H9 (cell line): ENCODE measurements at regions not wholly inside any gene's neighbourhood (a gene's known extent, or its start where the extent isn't known, plus 50 kb on each side); places are given as distances from the start of the nearest gene placed in this dataset.

Source experiments
- DNase-seq: peaks from one replicate; pipeline ENCODE4 v3.0.0-alpha.2; 2017
- H2AFZ ChIP-seq: one replicate; pipeline ENCODE4 v1.6.1; 2013; ENCODE audit warnings: mild to moderate bottlenecking, low read length, control low read depth, moderate library complexity
- H2AK5ac ChIP-seq: 2 replicates; pipeline ENCODE4 v1.6.1; 2013; ENCODE audit warnings: low read length, control low read depth, mixed read lengths; ENCODE audit not compliant: insufficient read length
- H2BK120ac ChIP-seq: one replicate; pipeline ENCODE4 v1.6.1; 2013; ENCODE audit warnings: low read depth, mild to moderate bottlenecking, low read length, control low read depth, inconsistent platforms; ENCODE audit not compliant: poor library complexity, severe bottlenecking
- H2BK12ac ChIP-seq: 2 replicates; pipeline ENCODE4 v1.6.1; 2013; ENCODE audit warnings: low read length, control low read depth, mixed read lengths, low read depth; ENCODE audit not compliant: insufficient read length
- H2BK15ac ChIP-seq: 2 replicates; pipeline ENCODE4 v1.6.1; 2013; ENCODE audit warnings: low read depth, low read length, control low read depth
- H2BK20ac ChIP-seq: one replicate; pipeline ENCODE4 v1.6.1; 2013; ENCODE audit warnings: low read depth, mild to moderate bottlenecking, low read length, control low read depth, inconsistent platforms; ENCODE audit not compliant: poor library complexity, severe bottlenecking
- H2BK5ac ChIP-seq: 2 replicates; pipeline ENCODE4 v1.6.1; 2013; ENCODE audit warnings: low read length, control low read depth, mixed read lengths; ENCODE audit not compliant: insufficient read length
- H3K14ac ChIP-seq: 2 replicates; pipeline ENCODE4 v1.6.1; 2013; ENCODE audit warnings: low read length, control low read depth; ENCODE audit not compliant: insufficient read depth
- H3K18ac ChIP-seq: 2 replicates; pipeline ENCODE4 v1.6.1; 2013; ENCODE audit warnings: low read depth, mild to moderate bottlenecking, mixed read lengths, low read length, control low read depth; ENCODE audit not compliant: insufficient read length
- H3K23ac ChIP-seq: 2 replicates; pipeline ENCODE4 v1.6.1; 2013; ENCODE audit warnings: low read length, control low read depth, mixed read lengths, low read depth; ENCODE audit not compliant: insufficient read length
- H3K23me2 ChIP-seq: 2 replicates; pipeline ENCODE4 v1.6.1; 2013; ENCODE audit warnings: low read depth, mild to moderate bottlenecking, mixed read lengths, low read length, control low read depth; ENCODE audit not compliant: insufficient read length, poor library complexity, severe bottlenecking
- H3K27ac ChIP-seq: 2 replicates; pipeline ENCODE4 v1.5.1; 2013; ENCODE audit warnings: low read length, control low read depth, mixed read lengths, low read depth; ENCODE audit not compliant: insufficient read length
- H3K27me3 ChIP-seq: 2 replicates; pipeline ENCODE4 v1.6.1; 2013; ENCODE audit warnings: low read length, control low read depth, inconsistent platforms; ENCODE audit not compliant: insufficient read depth
- H3K4ac ChIP-seq: 2 replicates; pipeline ENCODE4 v1.6.1; 2013; ENCODE audit warnings: low read depth, mild to moderate bottlenecking, control low read depth, inconsistent platforms, low read length, moderate library complexity
- H3K4me1 ChIP-seq: 2 replicates; pipeline ENCODE4 v1.6.1; 2013; ENCODE audit warnings: low read length, control low read depth, inconsistent platforms; ENCODE audit not compliant: insufficient read depth
- H3K4me2 ChIP-seq: 2 replicates; pipeline ENCODE4 v1.6.1; 2013; ENCODE audit warnings: low read length, control low read depth, mixed read lengths; ENCODE audit not compliant: insufficient read length, insufficient read depth
- H3K56ac ChIP-seq: 2 replicates; pipeline ENCODE4 v1.6.1; 2013; ENCODE audit warnings: low read depth, mild to moderate bottlenecking, mixed read lengths, low read length, control low read depth; ENCODE audit not compliant: insufficient read length
- H3K79me1 ChIP-seq: 2 replicates; pipeline ENCODE4 v1.6.1; 2013; ENCODE audit warnings: low read depth, mild to moderate bottlenecking, moderate library complexity, low read length, control low read depth, inconsistent platforms; ENCODE audit not compliant: insufficient read depth, poor library complexity, severe bottlenecking
- H3K79me2 ChIP-seq: 2 replicates; pipeline ENCODE4 v1.6.1; 2013; ENCODE audit warnings: low read length, control low read depth, inconsistent platforms; ENCODE audit not compliant: insufficient read depth
- H3K9ac ChIP-seq: 2 replicates; pipeline ENCODE4 v1.6.1; 2013; ENCODE audit warnings: low read length, control low read depth, mixed read lengths; ENCODE audit not compliant: insufficient read length; ENCODE audit errors: extremely low read depth
- H3K9me3 ChIP-seq: one replicate; pipeline ENCODE4 v1.6.1; 2013; ENCODE audit warnings: low read depth, low read length, inconsistent platforms; ENCODE audit not compliant: control insufficient read depth
- H3T11ph ChIP-seq: one replicate; pipeline ENCODE4 v1.6.1; 2013; ENCODE audit warnings: mild to moderate bottlenecking, low read length, control low read depth, inconsistent platforms
- H4K20me1 ChIP-seq: one replicate; pipeline ENCODE4 v1.6.1; 2013; ENCODE audit not compliant: control insufficient read depth, insufficient read length, insufficient read depth
- H4K5ac ChIP-seq: 2 replicates; pipeline ENCODE4 v1.6.1; 2013; ENCODE audit warnings: low read depth, mild to moderate bottlenecking, mixed read lengths, low read length, control low read depth; ENCODE audit not compliant: insufficient read length
- H4K8ac ChIP-seq: replicated peaks from 2 replicates; pipeline ENCODE4 v1.6.1; 2013; ENCODE audit warnings: low read length, control low read depth, mixed read lengths, low read depth; ENCODE audit not compliant: insufficient read length
- H4K91ac ChIP-seq: 2 replicates; pipeline ENCODE4 v1.6.1; 2013; ENCODE audit warnings: low read depth, mild to moderate bottlenecking, moderate library complexity, mixed read lengths, low read length, control low read depth; ENCODE audit not compliant: insufficient read length
- H3K27ac Mint-ChIP-seq, 3 experiments: 2 replicates in 2 of 3; 3 replicates in 1 of 3; pipeline ENCODE4 v1.8.0; 2020 to 2021; ENCODE audit warnings: mixed read lengths in 3 of 3, mild to moderate bottlenecking in 1 of 3, moderate library complexity in 1 of 3
- H3K27me3 Mint-ChIP-seq: 2 replicates; pipeline ENCODE4 v1.8.0; 2021; ENCODE audit warnings: low read depth, mild to moderate bottlenecking, moderate library complexity, mixed read lengths
- H3K36me3 Mint-ChIP-seq, 3 experiments: 2 replicates in 2 of 3; 3 replicates in 1 of 3; pipeline ENCODE4 v1.8.0; 2020 to 2021; ENCODE audit warnings: low read depth in 3 of 3, mixed read lengths in 3 of 3; ENCODE audit not compliant: insufficient read depth in 1 of 3
- H3K4me1 Mint-ChIP-seq, 2 experiments: 2 replicates each; pipeline ENCODE4 v1.8.0; 2020; ENCODE audit warnings: mixed read lengths in 2 of 2
- H3K4me3 Mint-ChIP-seq, 2 experiments: 2 replicates in 1 of 2; 3 replicates in 1 of 2; pipeline ENCODE4 v1.8.0; 2020 to 2021; ENCODE audit warnings: mild to moderate bottlenecking in 2 of 2, mixed read lengths in 2 of 2, moderate library complexity in 1 of 2
- H3K9me3 Mint-ChIP-seq, 2 experiments: 2 replicates in 1 of 2; 3 replicates in 1 of 2; pipeline ENCODE4 v1.8.0; 2020; ENCODE audit warnings: mild to moderate bottlenecking in 2 of 2, mixed read lengths in 2 of 2, moderate library complexity in 1 of 2
- CTCF ChIP-seq: fragments of 200-600 bp; sonication (generic); conservative IDR thresholded peaks from 3 replicates; pipeline ENCODE4 v1.8.0; 2021; ENCODE audit warnings: antibody characterized with exemption, mild to moderate bottlenecking
- WGBS: extraction: QIAGEN DNeasy Blood & Tissue Kit; methylation state at CpG from one replicate; pipeline ENCODE4 v1.1.7; 2013; ENCODE audit warnings: missing lambda C conversion rate, low lambda C conversion rate, mixed read lengths; ENCODE audit not compliant: insufficient read length; ENCODE audit errors: extremely low coverage; 5-methylcytosine and 5-hydroxymethylcytosine counted together

- Histone ChIP-seq H3K27me3 (no peaks in the 10 kb centered on the region), H3K79me1 (no peaks in the 10 kb centered on the region), H4K91ac (no peak overlapping the region), H4K5ac (no peak overlapping the region), H3K4me1 (peaks cover 10% of the 10 kb centered on the region), H2BK5ac (no peak overlapping the region), H3K27ac (peak overlapping the region; percentile 64), H3K4me2 (no peak overlapping the region), H3K56ac (no peak overlapping the region), H3K79me2 (no peaks in the 10 kb centered on the region), H3K14ac (no peak overlapping the region), H3K23ac (no peak overlapping the region), H2AFZ (no peak overlapping the region), H4K8ac (no peak overlapping the region), H2BK15ac (no peak overlapping the region), H3K9ac (no peak overlapping the region), H2BK20ac (no peak overlapping the region), H3K18ac (no peak overlapping the region), H2BK12ac (no peak overlapping the region), H4K20me1 (no peaks in the 10 kb centered on the region), H3K9me3 (no peaks in the 10 kb centered on the region), H3K4ac (no peak overlapping the region), H2BK120ac (no peak overlapping the region), H3K23me2 (no peaks in the 10 kb centered on the region), H3T11ph (no peak overlapping the region), H2AK5ac (no peak overlapping the region)
- no peak overlapping the region for H3K4me3 Mint-ChIP-seq
- no CpG with 5 or more reads among the region's 1 CpG for WGBS
- H3K36me3 Mint-ChIP-seq: peaks cover 2 to 19% (median 6%) of the 10 kb centered on the region in 3 experiments; a peak in 6 of 7 replicates
- H3K4me1 Mint-ChIP-seq: peaks cover 59 to 67% of the 10 kb centered on the region in 2 experiments
- DNase-seq: peak; percentile 43
- peaks cover 4 to 9% of the 10 kb centered on the region in 2 experiments; a peak in 2 of 5 replicates for H3K9me3 Mint-ChIP-seq
- TF ChIP-seq CTCF: no peak
- H3K27ac Mint-ChIP-seq: peak overlapping the region; percentile 90 to 95 (median 93)
- H3K27me3 Mint-ChIP-seq: no peaks in the 10 kb centered on the region
These were observed 586.9 kb upstream of the INTU start for GRCh38 chr4:127045861-127046260.
